Adrenal gland (tissue), 9 donors: ENCODE measurements at regions not wholly inside any gene's neighbourhood (a gene's known extent, or its start where the extent isn't known, plus 50 kb on each side); places are given as distances from the start of the nearest gene placed in this dataset.

Source experiments
- DNase-seq, 7 donors: peaks; one replicate each; pipeline ENCODE4 v3.0.0-alpha.2; 2019 to 2020
- H3K27ac ChIP-seq, 5 donors: fragments of 200-600 bp; sonication (generic) in 4 of 5; 1 replicate in 3 of 5; 2 replicates in 2 of 5; pipeline versions ENCODE4 v1.5.1 to v1.8.0; 2016 to 2020; ENCODE audit warnings: mild to moderate bottlenecking in 1 of 5
- H3K27me3 ChIP-seq: fragments of 200-600 bp; 2 replicates; pipeline ENCODE4 v1.8.0; 2021
- H3K36me3 ChIP-seq, 2 donors: fragments of 200-600 bp; replicated peaks in 1 of 2; 1 replicate in 1 of 2; 2 replicates in 1 of 2; pipeline versions ENCODE4 v1.5.1 to v1.8.0; 2018 to 2022
- H3K4me1 ChIP-seq, 2 donors: fragments of 200-600 bp; replicated peaks in 1 of 2; 1 replicate in 1 of 2; 2 replicates in 1 of 2; pipeline versions ENCODE4 v1.5.1 to v1.8.0; 2018 to 2021
- H3K4me3 ChIP-seq, 4 donors: fragments of 200-600 bp; sonication (generic) in 3 of 4; one replicate each; pipeline ENCODE4 v1.5.1; 2016 to 2018
- H3K9me3 ChIP-seq, 3 donors: fragments of 200-600 bp; sonication (generic) in 1 of 3; replicated peaks in 1 of 3; 1 replicate in 2 of 3; 2 replicates in 1 of 3; pipeline versions ENCODE4 v1.5.1 to v1.8.0; 2016 to 2021
- CTCF ChIP-seq, 6 experiments: fragments of 450-650 bp in 4 of 6; fragments of 200-600 bp in 2 of 6; sonication (generic) in 1 of 6; IDR thresholded peaks; 1 replicate in 5 of 6; 2 replicates in 1 of 6; pipeline versions ENCODE4 v1.5.1 to v1.8.0; 2016 to 2021; ENCODE audit warnings: antibody characterized with exemption in 6 of 6, mild to moderate bottlenecking in 2 of 6, moderate library complexity in 1 of 6
- POLR2A ChIP-seq, 2 donors: fragments of 450-650 bp; IDR thresholded peaks; one replicate each; pipeline ENCODE4 v1.6.1; 2017; ENCODE audit warnings: antibody characterized with exemption in 2 of 2, mild to moderate bottlenecking in 2 of 2, moderate library complexity in 1 of 2
- WGBS, 4 donors: extraction: QIAGEN DNeasy Blood & Tissue Kit in 2 of 4; methylation state at CpG; one replicate each; pipeline versions ENCODE4 v1.1.5 to v1.1.7; 2013 to 2017; 5-methylcytosine and 5-hydroxymethylcytosine counted together
- intact Hi-C, 2 donors: fragments of 100-400 bp; cut with DNase I; formaldehyde crosslinking; loops; one replicate each; pipeline versions ENCODE4 v1.14.1 to v1.15.0; 2022 to 2023
- donor health status: healthy with polysubstance abuse.
- donor health status: Bipolar disorder and iron deficiency.
- donor health status: DM: yes; HTN: yes; CAD: no.
- donor health status: DM: no; HTN: no; CAD: no.
- donor health status: DM: no; HTN: no; CAD: no.

GRCh38 chr9:107070586-107070985 is 207.6 kb downstream of the ZNF462 start:
- no peak for DNase-seq
- TF ChIP-seq POLR2A (IDR thresholded peaks at IDR 0.05) (no peak), CTCF (IDR thresholded peaks at IDR 0.05) (no peak)
- Histone ChIP-seq H3K27ac (no peak overlapping the region), H3K27me3 (no peaks in the 10 kb centered on the region), H3K4me1 (no peaks in the 10 kb centered on the region), H3K36me3 (no peaks in the 10 kb centered on the region), H3K9me3 (no peaks in the 10 kb centered on the region), H3K4me3 (no peak overlapping the region)
- intact Hi-C loops, result no loop called here
- 43 to 65% (median 63%) methylated on average over 1 of the region's 1 CpG for WGBS, 4 donors

GRCh38 chr9:107078061-107078460 is 205.0 kb upstream of the RAD23B start:
- Histone ChIP-seq H3K27ac (no peak overlapping the region), H3K4me3 (no peak overlapping the region), H3K36me3 (no peaks in the 10 kb centered on the region), H3K9me3 (no peaks in the 10 kb centered on the region), H3K4me1 (no peaks in the 10 kb centered on the region), H3K27me3 (no peaks in the 10 kb centered on the region)
- 34 to 61% (median 58%) methylated on average over 1 of the region's 1 CpG for WGBS, 4 donors
- intact Hi-C loops, result no loop called here
- DNase-seq, result no peak
- no peak for TF ChIP-seq POLR2A (IDR thresholded peaks at IDR 0.05)
- no peak for TF ChIP-seq CTCF (IDR thresholded peaks at IDR 0.05)

GRCh38 chr9:107079589-107079988 is 203.5 kb upstream of the RAD23B start:
- WGBS, 4 donors, result 71 to 93% (median 78%) methylated on average over 1 of the region's 1 CpG
- DNase-seq, result no peak
- TF ChIP-seq POLR2A (IDR thresholded peaks at IDR 0.05) (no peak), CTCF (IDR thresholded peaks at IDR 0.05) (no peak)

GRCh38 chr9:107080130-107080529 is 202.9 kb upstream of the RAD23B start:
- H3K27me3 ChIP-seq, result no peaks in the 10 kb centered on the region
- H3K27ac ChIP-seq, result no peak overlapping the region
- H3K4me1 ChIP-seq, result no peaks in the 10 kb centered on the region
- H3K9me3 ChIP-seq, result no peaks in the 10 kb centered on the region
- TF ChIP-seq POLR2A (IDR thresholded peaks at IDR 0.05) (no peak), CTCF (IDR thresholded peaks at IDR 0.05) (no peak)
- intact Hi-C loops, result no loop called here
- WGBS, 4 donors, result 62 to 73% (median 67%) methylated on average over 3 of the region's 3 CpGs
- no peak for DNase-seq
- H3K36me3 ChIP-seq, result no peaks in the 10 kb centered on the region
- H3K4me3 ChIP-seq, result no peak overlapping the region

More at GRCh38 chr9:107079589-107079988, 203.5 kb upstream of the RAD23B start:
- no peak overlapping the region for H3K4me3 ChIP-seq
- intact Hi-C loops, result no loop called here
- no peaks in the 10 kb centered on the region for H3K9me3 ChIP-seq
- no peaks in the 10 kb centered on the region for H3K4me1 ChIP-seq
- no peaks in the 10 kb centered on the region for H3K36me3 ChIP-seq
- H3K27ac ChIP-seq, result no peak overlapping the region
- H3K27me3 ChIP-seq, result no peaks in the 10 kb centered on the region
